Hematopoietic multipotent progenitor cell treated with erythropoietin and hydrocortisone succinate and interleukin-3 and kit ligand, for 4 days (in vitro differentiated cells): ENCODE measurements at regions not wholly inside any gene's neighbourhood (a gene's known extent, or its start where the extent isn't known, plus 50 kb on each side); places are given as distances from the start of the nearest gene placed in this dataset.

ENCODE experiments used
- DNase-seq: peaks from one replicate; pipeline ENCODE4 v3.0.0-alpha.2; 2015

- peak; percentile 90 for DNase-seq
These were observed 110.9 kb downstream of the HFE start for GRCh38 chr6:26197933-26198721.

GRCh38 chr6:26198722-26199056 is 111.5 kb downstream of the HFE start:
- DNase-seq = no peak

- DNase-seq = peak; percentile 97
These were observed 112.0 kb downstream of the HFE start for GRCh38 chr6:26199057-26199772.

GRCh38 chr6:26199773-26200764 is 112.8 kb downstream of the HFE start:
- DNase-seq = peak; percentile 84

GRCh38 chr6:26200918-26201721 is 113.9 kb downstream of the HFE start:
- no peak for DNase-seq

- no peak for DNase-seq
These were observed 115.0 kb downstream of the HFE start for GRCh38 chr6:26202201-26202611.

- DNase-seq = no peak
These were observed 115.8 kb downstream of the HFE start for GRCh38 chr6:26202811-26203583.

GRCh38 chr6:26204332-26205160 is 117.3 kb downstream of the HFE start:
- peak; percentile 99 for DNase-seq

- DNase-seq = peak; percentile 95
These were observed 118.0 kb downstream of the HFE start for GRCh38 chr6:26205161-26205624.

- DNase-seq = peak; percentile 96
These were observed 118.7 kb downstream of the HFE start for GRCh38 chr6:26205625-26206574.

GRCh38 chr6:26206868-26207801 is 119.9 kb downstream of the HFE start:
- DNase-seq = no peak

- DNase-seq = peak; percentile 71
These were observed 124.7 kb downstream of the HFE start for GRCh38 chr6:26211963-26212362.

GRCh38 chr6:26213334-26214075 is 126.3 kb downstream of the HFE start:
- DNase-seq = no peak

- peak; percentile 56 for DNase-seq
These were observed 127.8 kb downstream of the HFE start for GRCh38 chr6:26214803-26215584.

- peak; percentile 82 for DNase-seq
These were observed 128.5 kb downstream of the HFE start for GRCh38 chr6:26215585-26216358.
